ENCODE measurements at regions not wholly inside any gene's neighbourhood (a gene's known extent, or its start where the extent isn't known, plus 50 kb on each side); places are given as distances from the start of the nearest gene placed in this dataset.
"Not testable (repeated sequence)": the region's sequence is repeated elsewhere in the genome, so short reads cannot be mapped to it uniquely, and the experiment has no call there.

DNA sequence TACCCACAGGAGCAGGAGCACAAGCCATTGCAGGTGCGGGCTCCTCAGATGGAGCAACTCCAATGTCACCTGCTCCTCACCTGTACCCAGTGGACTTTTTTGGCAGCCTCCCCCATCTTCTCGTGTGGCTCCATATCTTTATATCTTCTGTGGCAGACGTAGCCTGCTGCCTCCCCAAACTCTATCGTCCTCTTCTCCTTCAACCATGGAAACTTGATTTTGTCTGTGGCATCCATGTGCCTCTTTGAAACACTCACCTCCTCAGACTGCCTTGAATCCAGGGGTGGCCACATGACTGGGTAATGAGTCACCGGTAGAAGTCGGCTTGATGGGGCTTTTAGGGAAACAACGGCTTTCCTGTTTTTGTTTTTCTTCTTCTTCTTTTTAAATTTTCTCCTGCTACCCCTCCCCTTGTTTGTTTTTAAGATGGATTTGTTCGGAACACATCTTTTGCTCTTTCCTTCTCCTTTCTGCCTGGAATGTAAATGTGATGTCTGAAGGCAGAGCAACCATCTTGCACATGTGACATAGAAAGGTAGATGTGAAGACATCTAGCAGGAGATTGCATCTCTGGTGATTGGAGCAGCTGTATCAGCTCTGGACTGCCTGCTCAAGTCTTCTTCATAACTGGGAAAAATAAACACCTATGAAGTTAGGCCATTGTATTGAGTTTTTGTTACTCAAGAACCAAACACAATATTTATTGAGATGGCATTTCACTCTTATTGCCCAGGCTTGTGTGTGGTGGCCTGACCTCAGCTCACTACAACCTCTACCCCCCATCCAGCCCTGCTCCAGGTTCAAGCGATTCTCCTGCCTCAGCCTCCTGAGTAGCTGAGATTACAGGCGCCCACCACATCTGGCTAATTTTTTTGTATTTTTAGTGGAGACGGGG, 69.9 kb upstream of the DDR1 start:
- ATAC-seq (no peak), DNase-seq (no peak)
- intact Hi-C loops (cut with DNase I, micrococcal nuclease), result no loop called here

DNA sequence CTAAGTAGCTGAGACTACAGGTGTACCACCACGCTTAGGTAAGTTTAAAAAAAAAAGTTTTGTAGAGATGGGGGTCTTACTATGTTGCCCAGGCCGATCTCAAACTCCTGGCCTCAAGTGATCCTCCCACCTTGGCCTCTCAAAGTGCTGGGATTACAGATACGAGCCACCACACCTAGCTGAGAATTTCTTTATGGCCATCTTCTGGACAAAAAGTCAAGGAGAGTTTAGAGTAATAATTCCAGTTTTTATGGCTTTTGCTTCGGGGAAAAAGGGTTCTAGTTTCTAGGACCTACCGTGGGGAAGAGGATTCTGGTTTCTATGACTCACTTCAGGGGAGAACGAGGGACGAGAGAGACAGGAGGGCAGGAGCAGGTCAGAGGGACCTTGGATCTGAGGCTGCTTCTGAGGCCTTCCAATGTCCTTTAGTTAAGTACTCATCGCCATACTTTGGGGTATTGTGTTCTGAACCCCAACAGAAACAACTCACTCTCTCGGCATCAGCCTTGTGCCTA, 69.3 kb upstream of the IER3 start:
- intact Hi-C loops (cut with DNase I, micrococcal nuclease), result no loop called here
- DNase-seq (peak in 1 of 2 donors; percentile 46), ATAC-seq (peak; percentile 55)

DNA sequence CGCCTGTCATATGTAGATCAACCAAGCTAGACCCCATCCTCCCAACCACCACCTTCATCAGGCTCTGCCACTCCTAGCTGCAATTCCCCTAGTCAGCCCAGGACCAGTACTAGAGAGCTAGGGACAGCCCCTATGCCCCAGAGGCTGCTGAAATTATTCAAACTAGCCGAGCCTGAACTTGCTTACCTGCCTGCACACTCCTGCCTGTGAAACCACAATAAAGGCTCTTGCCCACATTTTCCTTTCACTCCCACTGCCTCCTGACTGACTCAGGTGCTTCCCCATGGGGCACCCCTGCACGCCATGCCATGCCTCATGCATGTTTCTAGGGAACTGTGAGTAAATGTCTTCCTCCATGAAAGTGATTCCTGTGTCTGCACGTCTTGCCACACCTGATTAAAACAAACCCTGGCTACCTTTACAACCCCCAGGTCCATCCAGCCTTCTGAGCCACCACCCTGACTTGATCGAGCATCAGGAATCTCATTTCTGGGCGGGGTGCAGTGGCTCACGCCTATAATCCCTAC, 66.5 kb upstream of the IER3 start:
- intact Hi-C loops (cut with DNase I, micrococcal nuclease), result no loop called here
- DNase-seq, result peak; percentile 32 to 69
- ATAC-seq, result peak; percentile 74

DNA sequence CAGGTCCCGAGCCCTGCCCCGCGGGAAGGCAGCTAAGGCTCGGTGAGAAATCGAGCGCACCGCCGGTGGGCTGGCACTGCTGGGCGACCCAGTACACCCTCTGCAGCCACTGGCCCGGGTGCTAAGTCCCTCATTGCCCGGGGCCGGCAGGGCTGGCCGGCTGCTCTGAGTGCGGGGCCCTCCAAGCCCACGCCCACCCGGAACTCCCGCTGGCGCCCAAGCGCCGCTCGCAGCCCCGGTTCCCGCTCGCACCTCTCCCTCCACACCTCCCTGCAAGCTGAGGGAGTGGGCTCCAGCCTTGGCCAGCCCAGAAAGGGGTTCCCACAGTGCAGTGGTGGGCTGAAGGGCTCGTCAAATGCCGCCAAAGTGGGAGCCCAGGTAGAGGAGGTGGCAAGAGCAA, 63.2 kb upstream of the IER3 start:
- intact Hi-C loops (cut with DNase I, micrococcal nuclease); ATAC-seq; DNase-seq: not testable (repeated sequence)

DNA sequence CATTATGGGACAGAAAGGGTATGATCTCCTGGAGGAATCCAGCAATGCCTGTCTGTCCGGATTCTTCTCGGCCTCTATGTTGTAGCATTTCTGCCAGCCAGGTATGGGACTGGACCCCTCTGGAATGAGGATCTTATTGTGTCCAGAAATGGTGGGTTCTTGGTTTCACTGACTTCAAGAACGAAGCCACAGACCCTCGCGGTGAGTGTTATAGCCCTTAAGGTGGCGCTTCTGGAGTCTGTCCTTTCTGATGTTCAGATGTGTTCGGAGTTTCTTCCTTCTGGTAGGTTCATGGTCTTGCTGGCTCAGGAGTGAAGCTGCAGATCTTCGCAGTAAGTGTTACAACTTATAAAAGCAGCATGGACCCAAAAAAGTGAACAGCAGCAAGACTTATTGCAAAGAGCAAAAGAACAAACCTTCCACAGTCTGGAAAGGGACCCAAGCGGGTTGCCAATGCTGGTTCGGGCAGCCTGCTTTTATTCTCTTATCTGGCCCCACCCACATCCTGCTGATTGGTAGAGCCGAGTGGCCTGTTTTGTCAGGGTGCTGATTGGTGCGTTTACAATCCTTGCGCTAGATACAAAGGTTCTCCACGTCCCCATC, 62.3 kb upstream of the IER3 start:
- intact Hi-C loops (cut with DNase I, micrococcal nuclease), result no loop called here
- DNase-seq, result no peak
- no peak for ATAC-seq

DNA sequence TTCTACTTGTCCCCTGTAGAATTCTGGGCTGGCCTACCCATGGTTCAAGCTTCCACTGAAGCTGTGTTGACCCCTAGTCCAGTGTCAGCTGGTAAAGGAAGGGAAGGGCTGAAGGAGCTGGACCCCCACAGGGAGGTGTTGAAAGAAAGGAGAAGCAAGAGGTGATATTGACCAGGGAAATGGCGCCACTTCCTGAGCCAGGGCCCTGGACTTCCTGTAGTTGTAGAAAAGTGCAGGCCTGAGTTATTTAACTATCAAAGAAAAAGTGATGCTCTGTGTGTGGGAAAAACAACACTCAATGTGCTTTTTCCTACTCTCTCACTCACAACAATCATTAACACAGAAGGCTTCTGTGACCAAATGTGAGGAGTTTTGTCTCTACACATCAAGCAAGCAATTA, 60.0 kb upstream of the IER3 start:
- DNase-seq (no peak), ATAC-seq (no peak)
- intact Hi-C loops (cut with DNase I, micrococcal nuclease), result no loop called here

DNA sequence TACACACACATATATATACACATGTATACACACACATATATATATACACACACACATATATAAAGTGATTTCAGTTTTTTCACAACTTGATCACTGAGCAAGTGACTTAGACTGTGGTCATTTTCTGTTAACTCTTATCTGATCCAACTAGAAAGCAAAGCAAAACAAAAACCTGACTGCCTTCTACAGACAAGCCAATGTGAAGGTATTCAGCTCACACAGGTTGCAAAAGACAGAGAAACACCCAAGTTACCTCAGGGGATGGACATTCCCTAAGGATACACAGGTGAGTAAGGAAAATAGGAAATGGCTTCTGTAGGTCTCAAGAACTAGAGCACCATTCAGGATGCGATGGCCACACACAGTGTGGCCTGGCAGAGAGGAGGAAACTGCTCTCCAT, 58.4 kb upstream of the IER3 start:
- no peak for DNase-seq
- ATAC-seq, result no peak
- intact Hi-C loops (cut with DNase I, micrococcal nuclease), result no loop called here

DNA sequence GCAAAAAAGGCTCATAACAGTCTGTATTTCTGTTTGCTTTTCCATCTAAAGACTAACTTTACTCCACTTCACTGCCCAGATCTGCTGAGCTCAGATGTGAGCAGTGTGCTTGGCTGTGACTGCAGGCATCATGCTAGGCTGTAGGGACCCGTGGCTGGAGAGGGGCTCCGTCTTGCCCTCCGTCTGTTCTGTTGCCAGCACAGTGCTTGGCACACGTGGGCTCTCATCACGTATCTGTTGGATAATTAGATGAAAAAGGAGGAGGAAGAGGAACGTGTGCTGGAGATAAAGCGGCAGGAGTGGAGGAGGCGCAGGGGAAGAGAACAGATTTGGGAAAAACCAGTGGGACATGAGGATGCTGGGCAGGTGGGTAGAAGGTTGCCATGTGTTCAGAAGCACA, 57.6 kb upstream of the IER3 start:
- ATAC-seq, result no peak
- no peak for DNase-seq
- intact Hi-C loops (cut with DNase I, micrococcal nuclease), result no loop called here

DNA sequence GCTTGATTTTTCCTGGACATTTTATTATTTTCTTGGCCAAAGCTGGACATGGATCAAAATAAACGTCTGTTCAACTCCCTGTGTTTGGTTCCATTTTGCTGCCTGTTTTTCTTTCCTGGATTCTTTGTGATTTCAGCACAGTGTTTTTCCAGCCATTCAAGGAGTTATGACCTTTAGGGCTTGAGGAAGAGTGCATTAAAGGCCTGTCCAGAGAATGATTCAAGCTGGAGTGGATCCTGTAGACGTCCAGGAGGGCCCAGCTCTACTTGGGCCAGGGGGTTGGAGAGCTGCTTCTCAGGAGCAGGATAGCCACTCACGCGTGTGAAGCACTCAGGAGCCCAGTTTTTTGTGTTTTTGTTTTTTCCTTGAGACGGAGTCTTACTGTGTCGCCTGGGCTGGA, 56.5 kb upstream of the IER3 start:
- intact Hi-C loops (cut with DNase I, micrococcal nuclease), result no loop called here
- ATAC-seq (no peak), DNase-seq (no peak)

DNA sequence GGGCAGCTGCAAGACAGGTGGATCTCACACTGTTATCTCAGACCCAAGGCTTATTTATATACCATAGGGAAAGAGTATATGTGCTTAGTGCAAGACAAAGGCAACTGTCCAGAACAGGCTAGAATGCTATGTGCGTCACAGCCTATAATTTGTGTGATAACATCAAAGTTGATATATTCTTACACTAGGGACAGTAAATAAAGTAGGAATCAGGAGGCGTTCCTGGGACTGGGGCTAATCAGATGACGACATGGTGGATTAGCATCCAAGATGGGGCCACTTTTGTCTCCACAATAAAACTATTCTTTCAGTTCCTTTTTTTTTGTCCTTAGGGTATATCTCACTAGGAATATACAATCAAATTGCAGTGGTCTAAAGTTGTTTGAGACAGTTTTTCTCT, 54.9 kb upstream of the IER3 start:
- DNase-seq, result no peak
- ATAC-seq, result peak; percentile 40
- intact Hi-C loops (cut with DNase I, micrococcal nuclease), result no loop called here

DNA sequence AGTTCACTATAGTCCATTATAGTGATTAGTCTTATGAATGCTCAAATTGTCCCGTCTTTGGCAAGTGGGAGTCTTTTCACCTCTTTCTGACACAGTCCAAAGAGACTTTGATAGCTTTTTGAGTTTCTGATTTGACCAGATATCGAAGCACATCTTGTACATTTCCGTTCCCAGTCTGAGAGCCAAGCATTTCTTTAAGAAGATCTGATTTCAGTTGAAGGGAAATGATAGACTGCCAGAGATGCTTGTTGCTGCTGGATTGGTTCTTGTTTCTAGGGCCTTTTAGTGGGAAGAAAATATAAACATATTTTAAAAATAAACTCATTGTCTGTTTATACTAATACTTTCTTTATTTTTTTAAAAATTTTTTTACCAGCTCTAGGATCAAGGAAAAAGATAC, 54.1 kb upstream of the IER3 start:
- intact Hi-C loops (cut with DNase I, micrococcal nuclease), result no loop called here
- no peak for DNase-seq
- no peak for ATAC-seq

DNA sequence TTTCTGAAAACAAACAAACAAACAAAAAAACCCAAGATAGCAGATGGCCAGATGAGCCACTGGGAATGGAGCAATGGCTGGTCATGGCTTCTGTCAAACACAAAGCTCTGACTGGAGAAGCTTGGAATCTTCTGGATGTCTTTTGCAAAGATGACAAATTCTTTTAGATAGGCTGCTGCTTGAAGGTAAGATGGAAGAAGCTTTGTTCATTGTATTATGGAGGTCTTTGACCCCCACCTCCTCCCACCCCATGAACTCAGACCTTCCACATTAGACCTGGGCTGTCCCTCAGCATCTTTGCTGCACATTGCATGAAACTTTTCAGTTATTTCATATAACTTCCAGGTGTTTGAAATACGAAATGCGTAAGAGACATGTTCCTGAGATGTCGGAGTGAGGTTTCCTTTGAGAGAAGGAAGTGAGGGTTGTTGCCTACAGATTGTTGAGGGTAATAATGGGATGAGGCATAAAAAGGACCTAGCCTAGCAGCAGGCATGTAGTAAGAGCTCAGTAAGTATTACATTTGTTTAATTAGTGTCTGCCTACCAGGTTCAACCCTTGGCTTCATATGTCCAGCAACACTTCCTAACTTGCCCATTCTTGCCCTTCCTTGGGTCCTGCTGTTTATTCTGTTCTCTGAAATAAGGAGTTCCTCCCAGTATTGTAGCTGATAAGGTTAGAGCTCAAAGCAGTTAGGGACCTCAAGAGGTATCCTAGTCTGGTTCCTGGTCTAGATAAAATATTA, 51.4 kb upstream of the IER3 start:
- intact Hi-C loops (cut with DNase I, micrococcal nuclease), result no loop called here
- ATAC-seq (no peak), DNase-seq (no peak)

All from left colon (tissue), 2 donors.